ENCODE measurements at regions not wholly inside any gene's neighbourhood (a gene's known extent, or its start where the extent isn't known, plus 50 kb on each side); places are given as distances from the start of the nearest gene placed in this dataset.

DNA sequence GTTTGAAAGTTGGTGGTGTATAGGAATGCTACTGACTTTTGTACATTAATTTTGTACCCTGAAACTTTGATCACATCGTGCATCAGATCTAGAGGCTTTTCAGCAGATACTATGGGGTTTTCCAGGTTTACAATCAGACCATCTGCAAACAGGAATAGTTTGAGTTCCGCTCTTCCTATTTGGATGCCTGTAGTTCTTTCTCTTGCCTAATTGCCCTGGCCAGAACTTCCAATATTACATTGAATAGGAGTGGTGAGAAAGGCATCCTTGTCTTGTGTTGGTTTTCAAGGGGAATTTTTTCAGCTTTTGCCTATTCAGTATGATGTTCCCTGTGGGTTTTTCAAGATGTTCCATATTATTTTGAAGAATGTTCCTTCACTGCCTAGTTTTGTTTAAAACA, 633.5 kb downstream of the KCNJ3 start:
- Mint-ChIP-seq H3K9me3 (no peaks in the 10 kb centered on the region), H3K4me3 (no peak overlapping the region), H3K4me1 (no peaks in the 10 kb centered on the region), H3K27me3 (ENCODE audit: insufficient read depth) (no peaks in the 10 kb centered on the region), H3K27ac (no peak overlapping the region), H3K36me3 (ENCODE audit: low read depth) (no peaks in the 10 kb centered on the region)
- H3K4me3 ChIP-seq (ENCODE audit: low read length) = no peak overlapping the region
- H3K27ac ChIP-seq (ENCODE audit: low read depth, low read length) = no peak overlapping the region
- no peaks in the 10 kb centered on the region for H3K4me1 ChIP-seq (ENCODE audit: control insufficient read depth, insufficient read depth, low read length)
- H3K9me3 ChIP-seq (ENCODE audit: control insufficient read depth, low read length) = no peaks in the 10 kb centered on the region
- no peak overlapping the region for H3K9ac ChIP-seq (ENCODE audit: extremely low read depth, low read length, poor library complexity, severe bottlenecking)
- TF ChIP-seq, protein P1, sequence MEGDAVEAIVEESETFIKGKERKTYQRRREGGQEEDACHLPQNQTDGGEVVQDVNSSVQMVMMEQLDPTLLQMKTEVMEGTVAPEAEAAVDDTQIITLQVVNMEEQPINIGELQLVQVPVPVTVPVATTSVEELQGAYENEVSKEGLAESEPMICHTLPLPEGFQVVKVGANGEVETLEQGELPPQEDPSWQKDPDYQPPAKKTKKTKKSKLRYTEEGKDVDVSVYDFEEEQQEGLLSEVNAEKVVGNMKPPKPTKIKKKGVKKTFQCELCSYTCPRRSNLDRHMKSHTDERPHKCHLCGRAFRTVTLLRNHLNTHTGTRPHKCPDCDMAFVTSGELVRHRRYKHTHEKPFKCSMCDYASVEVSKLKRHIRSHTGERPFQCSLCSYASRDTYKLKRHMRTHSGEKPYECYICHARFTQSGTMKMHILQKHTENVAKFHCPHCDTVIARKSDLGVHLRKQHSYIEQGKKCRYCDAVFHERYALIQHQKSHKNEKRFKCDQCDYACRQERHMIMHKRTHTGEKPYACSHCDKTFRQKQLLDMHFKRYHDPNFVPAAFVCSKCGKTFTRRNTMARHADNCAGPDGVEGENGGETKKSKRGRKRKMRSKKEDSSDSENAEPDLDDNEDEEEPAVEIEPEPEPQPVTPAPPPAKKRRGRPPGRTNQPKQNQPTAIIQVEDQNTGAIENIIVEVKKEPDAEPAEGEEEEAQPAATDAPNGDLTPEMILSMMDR (conservative IDR thresholded peaks at IDR 0.05) = no peak
- 90 to 100% methylated on average over 1 to 2 of the region's 2 CpGs for WGBS, 2 experiments (ENCODE audit: insufficient coverage in 1 of 2, insufficient read length in 1 of 2)
- DNase-seq = no peak
- H3K36me3 ChIP-seq (ENCODE audit: control insufficient read depth, insufficient read depth, low read length) = no peaks in the 10 kb centered on the region
- H3K27me3 ChIP-seq (ENCODE audit: control insufficient read depth, insufficient read depth, low read length, poor library complexity, severe bottlenecking) = no peaks in the 10 kb centered on the region

GRCh38 chr2:155320236-155320635, 621.7 kb downstream of the KCNJ3 start:
- Mint-ChIP-seq H3K36me3 (ENCODE audit: low read depth) (no peaks in the 10 kb centered on the region), H3K27ac (no peak overlapping the region), H3K27me3 (ENCODE audit: insufficient read depth) (no peaks in the 10 kb centered on the region), H3K4me1 (no peaks in the 10 kb centered on the region), H3K9me3 (no peaks in the 10 kb centered on the region), H3K4me3 (no peak overlapping the region)
- Histone ChIP-seq H3K36me3 (ENCODE audit: control insufficient read depth, insufficient read depth, low read length) (no peaks in the 10 kb centered on the region), H3K4me3 (ENCODE audit: low read length) (no peak overlapping the region), H3K4me1 (ENCODE audit: control insufficient read depth, insufficient read depth, low read length) (no peaks in the 10 kb centered on the region), H3K27ac (ENCODE audit: low read depth, low read length) (no peak overlapping the region), H3K9me3 (ENCODE audit: control insufficient read depth, low read length) (no peaks in the 10 kb centered on the region), H3K27me3 (ENCODE audit: control insufficient read depth, insufficient read depth, low read length, poor library complexity, severe bottlenecking) (no peaks in the 10 kb centered on the region), H3K9ac (ENCODE audit: extremely low read depth, low read length, poor library complexity, severe bottlenecking) (no peak overlapping the region)
- 92% methylated on average over 1 of the region's 1 CpG; no CpG with 5 or more reads in 1 of the 2 experiments for WGBS, 2 experiments (ENCODE audit: insufficient coverage in 1 of 2, insufficient read length in 1 of 2)
- TF ChIP-seq, protein P1 (conservative IDR thresholded peaks at IDR 0.05) = no peak
- no peak for DNase-seq

DNA sequence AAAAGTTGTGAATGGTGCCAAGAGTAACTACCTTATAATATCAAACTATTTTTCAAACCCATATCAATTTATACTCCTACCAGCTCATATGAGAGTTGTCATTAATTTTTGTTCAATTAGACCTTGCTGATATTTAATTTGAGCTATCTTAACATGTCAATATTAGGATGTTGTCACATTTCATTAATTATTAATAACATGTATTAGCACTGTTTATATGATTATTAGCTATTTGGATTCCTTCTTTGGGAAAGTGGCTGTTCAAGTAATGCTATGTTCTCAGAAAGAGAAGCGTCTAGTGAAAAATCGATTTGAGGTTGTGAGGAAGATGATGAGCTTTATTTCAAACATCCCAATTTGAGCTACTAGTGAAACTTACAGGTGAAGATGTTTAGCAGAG, 620.2 kb downstream of the KCNJ3 start:
- Histone ChIP-seq H3K4me3 (ENCODE audit: low read length) (no peak overlapping the region), H3K4me1 (ENCODE audit: control insufficient read depth, insufficient read depth, low read length) (no peaks in the 10 kb centered on the region), H3K9ac (ENCODE audit: extremely low read depth, low read length, poor library complexity, severe bottlenecking) (no peak overlapping the region), H3K27me3 (ENCODE audit: control insufficient read depth, insufficient read depth, low read length, poor library complexity, severe bottlenecking) (no peaks in the 10 kb centered on the region), H3K9me3 (ENCODE audit: control insufficient read depth, low read length) (no peaks in the 10 kb centered on the region), H3K27ac (ENCODE audit: low read depth, low read length) (no peak overlapping the region), H3K36me3 (ENCODE audit: control insufficient read depth, insufficient read depth, low read length) (no peaks in the 10 kb centered on the region)
- Mint-ChIP-seq H3K4me3 (no peak overlapping the region), H3K27ac (no peak overlapping the region), H3K9me3 (no peaks in the 10 kb centered on the region), H3K27me3 (ENCODE audit: insufficient read depth) (no peaks in the 10 kb centered on the region), H3K4me1 (no peaks in the 10 kb centered on the region), H3K36me3 (ENCODE audit: low read depth) (no peaks in the 10 kb centered on the region)
- DNase-seq = no peak
- 84 to 94% methylated on average over 2 of the region's 2 CpGs for WGBS, 2 experiments (ENCODE audit: insufficient coverage in 1 of 2, insufficient read length in 1 of 2)
- TF ChIP-seq, protein P1 (conservative IDR thresholded peaks at IDR 0.05) = no peak

Measured in endodermal cell (in vitro differentiated cells).